ENCODE measurements at regions not wholly inside any gene's neighbourhood (a gene's known extent, or its start where the extent isn't known, plus 50 kb on each side); places are given as distances from the start of the nearest gene placed in this dataset.

DNA sequence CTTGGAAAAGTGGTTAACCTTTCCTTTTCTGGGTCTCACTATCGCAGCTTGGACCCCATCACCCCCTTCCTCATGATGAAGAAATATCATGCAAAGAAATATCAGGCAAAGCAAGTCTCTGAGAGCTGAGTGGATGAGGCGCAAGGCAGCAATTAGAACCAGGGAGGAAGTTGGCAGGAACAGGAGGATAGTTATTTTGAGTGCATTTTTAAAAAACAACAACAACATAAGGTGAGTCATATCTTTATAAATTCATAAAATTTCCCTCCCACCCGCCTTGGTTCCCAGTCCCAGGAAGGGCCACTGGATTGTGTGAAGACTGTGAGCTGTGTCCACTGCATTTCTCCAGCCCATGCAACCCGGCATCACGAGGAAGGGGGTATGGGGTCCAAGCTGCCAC, 316.9 kb upstream of the TLE3 start:
- TF ChIP-seq, protein P1, sequence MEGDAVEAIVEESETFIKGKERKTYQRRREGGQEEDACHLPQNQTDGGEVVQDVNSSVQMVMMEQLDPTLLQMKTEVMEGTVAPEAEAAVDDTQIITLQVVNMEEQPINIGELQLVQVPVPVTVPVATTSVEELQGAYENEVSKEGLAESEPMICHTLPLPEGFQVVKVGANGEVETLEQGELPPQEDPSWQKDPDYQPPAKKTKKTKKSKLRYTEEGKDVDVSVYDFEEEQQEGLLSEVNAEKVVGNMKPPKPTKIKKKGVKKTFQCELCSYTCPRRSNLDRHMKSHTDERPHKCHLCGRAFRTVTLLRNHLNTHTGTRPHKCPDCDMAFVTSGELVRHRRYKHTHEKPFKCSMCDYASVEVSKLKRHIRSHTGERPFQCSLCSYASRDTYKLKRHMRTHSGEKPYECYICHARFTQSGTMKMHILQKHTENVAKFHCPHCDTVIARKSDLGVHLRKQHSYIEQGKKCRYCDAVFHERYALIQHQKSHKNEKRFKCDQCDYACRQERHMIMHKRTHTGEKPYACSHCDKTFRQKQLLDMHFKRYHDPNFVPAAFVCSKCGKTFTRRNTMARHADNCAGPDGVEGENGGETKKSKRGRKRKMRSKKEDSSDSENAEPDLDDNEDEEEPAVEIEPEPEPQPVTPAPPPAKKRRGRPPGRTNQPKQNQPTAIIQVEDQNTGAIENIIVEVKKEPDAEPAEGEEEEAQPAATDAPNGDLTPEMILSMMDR (IDR thresholded peaks at IDR 0.05) = no peak
- no peak for TF ChIP-seq POLR2A (IDR thresholded peaks at IDR 0.05)
